Neutrophil (primary cell): ENCODE measurements at regions not wholly inside any gene's neighbourhood (a gene's known extent, or its start where the extent isn't known, plus 50 kb on each side); places are given as distances from the start of the nearest gene placed in this dataset.

Experiments
- H3K27ac ChIP-seq: fragments of 200-600 bp; sonication (generic); 2 replicates; pipeline ENCODE4 v1.5.1; 2016; ENCODE audit warnings: mild to moderate bottlenecking, moderate library complexity
- H3K27me3 ChIP-seq: fragments of 200-600 bp; sonication (generic); 2 replicates; pipeline ENCODE4 v1.6.0; 2016; ENCODE audit warnings: mild to moderate bottlenecking
- H3K36me3 ChIP-seq: fragments of 200-600 bp; sonication (generic); 2 replicates; pipeline ENCODE4 v1.5.1; 2017
- H3K4me1 ChIP-seq, 2 experiments: fragments of 200-600 bp in 1 of 2; sonication (generic) in 1 of 2; 1 replicate in 1 of 2; 2 replicates in 1 of 2; pipeline versions ENCODE4 v1.5.1 to v1.6.1; 2013 to 2016; ENCODE audit warnings: low read depth in 1 of 2, low read length in 1 of 2, mild to moderate bottlenecking in 1 of 2, moderate library complexity in 1 of 2; ENCODE audit not compliant: control insufficient read depth in 1 of 2, insufficient read depth in 1 of 2
- H3K4me3 ChIP-seq, 2 experiments: fragments of 200-600 bp in 1 of 2; sonication (generic) in 1 of 2; 1 replicate in 1 of 2; 2 replicates in 1 of 2; pipeline ENCODE4 v1.5.1; 2013 to 2016; ENCODE audit warnings: low read depth in 1 of 2, low read length in 1 of 2, mild to moderate bottlenecking in 1 of 2, moderate library complexity in 1 of 2
- H3K9me3 ChIP-seq: fragments of 200-600 bp; sonication (generic); 2 replicates; pipeline ENCODE4 v1.5.1; 2016
- TF ChIP-seq, protein P1 (sequence below): fragments of 200-600 bp; sonication (generic); IDR thresholded peaks from 2 replicates; pipeline ENCODE4 v1.5.1; 2016; ENCODE audit warnings: antibody characterized with exemption

DNA sequence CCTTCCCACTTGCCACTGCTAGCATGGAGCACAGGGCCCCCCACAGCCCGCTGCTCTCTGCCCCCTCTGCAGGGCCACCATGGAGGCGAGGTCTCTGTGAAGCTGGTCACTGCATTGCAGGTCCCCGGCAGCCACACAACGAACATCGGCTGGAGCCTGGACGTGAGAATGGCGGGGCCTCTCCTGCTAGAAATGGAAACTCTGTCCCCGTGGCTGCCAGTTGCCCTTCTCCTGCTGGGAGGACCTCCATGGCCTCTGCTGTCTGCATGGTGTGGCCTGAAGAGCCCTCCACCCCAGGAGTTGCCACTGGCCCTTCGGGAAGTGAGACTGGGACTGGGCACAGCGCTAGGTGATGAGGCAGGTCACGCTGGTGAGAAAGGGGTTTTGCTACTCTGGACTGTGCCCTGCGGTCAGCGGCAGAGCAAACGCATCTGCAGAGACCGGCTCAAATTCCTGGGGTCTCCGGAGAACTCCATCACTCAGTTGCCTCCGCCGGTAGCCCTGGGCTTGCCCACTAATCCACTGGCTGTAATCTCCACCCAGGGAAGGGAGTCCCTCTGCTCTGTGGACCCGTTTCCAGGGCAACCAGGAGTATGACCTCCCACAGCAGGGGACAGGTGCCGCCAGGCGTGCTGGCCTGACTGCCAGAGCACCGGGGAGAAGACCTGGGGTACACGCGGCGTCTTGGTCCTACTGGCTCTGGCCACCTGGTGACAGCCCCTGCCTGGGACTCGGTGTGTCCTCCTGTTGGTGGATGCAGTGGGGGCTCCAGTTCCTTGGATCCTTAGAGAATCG, 806.3 kb downstream of the BRD1 start:
- Histone ChIP-seq H3K27me3 (no peaks in the 10 kb centered on the region), H3K9me3 (no peaks in the 10 kb centered on the region), H3K36me3 (no peaks in the 10 kb centered on the region), H3K4me1 (no peaks in the 10 kb centered on the region), H3K27ac (no peak overlapping the region), H3K4me3 (no peak overlapping the region)
- TF ChIP-seq, protein P1, sequence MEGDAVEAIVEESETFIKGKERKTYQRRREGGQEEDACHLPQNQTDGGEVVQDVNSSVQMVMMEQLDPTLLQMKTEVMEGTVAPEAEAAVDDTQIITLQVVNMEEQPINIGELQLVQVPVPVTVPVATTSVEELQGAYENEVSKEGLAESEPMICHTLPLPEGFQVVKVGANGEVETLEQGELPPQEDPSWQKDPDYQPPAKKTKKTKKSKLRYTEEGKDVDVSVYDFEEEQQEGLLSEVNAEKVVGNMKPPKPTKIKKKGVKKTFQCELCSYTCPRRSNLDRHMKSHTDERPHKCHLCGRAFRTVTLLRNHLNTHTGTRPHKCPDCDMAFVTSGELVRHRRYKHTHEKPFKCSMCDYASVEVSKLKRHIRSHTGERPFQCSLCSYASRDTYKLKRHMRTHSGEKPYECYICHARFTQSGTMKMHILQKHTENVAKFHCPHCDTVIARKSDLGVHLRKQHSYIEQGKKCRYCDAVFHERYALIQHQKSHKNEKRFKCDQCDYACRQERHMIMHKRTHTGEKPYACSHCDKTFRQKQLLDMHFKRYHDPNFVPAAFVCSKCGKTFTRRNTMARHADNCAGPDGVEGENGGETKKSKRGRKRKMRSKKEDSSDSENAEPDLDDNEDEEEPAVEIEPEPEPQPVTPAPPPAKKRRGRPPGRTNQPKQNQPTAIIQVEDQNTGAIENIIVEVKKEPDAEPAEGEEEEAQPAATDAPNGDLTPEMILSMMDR = no peak

DNA sequence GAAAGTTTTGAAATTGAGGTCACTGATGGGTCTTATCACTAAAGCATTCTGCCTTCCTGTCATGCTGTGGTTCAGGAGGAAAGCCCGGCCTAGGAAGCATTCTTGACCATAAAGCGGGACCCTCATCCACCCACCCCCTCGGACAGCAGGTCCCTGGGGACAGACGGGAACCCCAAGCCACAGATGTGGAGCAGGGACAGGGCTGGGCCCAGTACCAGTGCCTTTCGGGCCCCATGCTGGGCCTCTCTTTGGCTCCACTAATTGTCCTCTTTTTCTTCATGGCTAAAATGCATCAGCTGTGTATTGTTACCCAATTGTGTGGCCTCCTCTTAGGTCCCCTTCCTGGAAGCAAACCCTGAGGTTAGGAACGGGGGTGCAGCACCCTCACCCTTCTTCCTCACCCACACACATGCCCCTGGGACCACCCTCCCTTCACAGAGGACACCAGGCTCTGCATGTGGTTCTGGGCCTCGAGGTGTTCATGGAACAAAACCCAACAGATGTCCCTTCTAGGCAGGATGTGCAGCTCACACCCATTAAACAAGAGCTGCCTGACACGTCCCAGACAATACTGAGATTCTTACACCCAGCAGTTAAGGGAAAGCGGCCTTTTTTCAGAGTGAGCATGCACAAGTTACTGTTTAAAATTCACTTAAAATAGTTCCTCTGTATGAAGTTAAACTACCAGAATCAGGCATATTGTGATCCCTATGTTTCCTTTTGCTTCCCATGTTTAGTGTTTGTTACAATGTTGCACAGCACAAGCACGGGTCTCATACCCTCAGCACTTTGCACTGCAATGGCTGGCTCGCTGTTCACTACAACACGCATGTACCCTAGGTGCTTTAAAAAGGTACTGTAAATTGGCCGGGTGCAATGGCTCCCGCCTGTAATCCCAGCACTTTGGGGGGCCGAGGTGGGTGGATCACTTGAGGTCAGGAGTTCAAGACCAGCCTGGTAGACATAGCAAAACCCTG, 807.6 kb downstream of the BRD1 start:
- no peaks in the 10 kb centered on the region for H3K9me3 ChIP-seq
- H3K27me3 ChIP-seq = no peaks in the 10 kb centered on the region
- TF ChIP-seq, protein P1 = no peak
- no peak overlapping the region for H3K27ac ChIP-seq
- H3K4me3 ChIP-seq = no peak overlapping the region
- H3K36me3 ChIP-seq = no peaks in the 10 kb centered on the region
- no peaks in the 10 kb centered on the region for H3K4me1 ChIP-seq

DNA sequence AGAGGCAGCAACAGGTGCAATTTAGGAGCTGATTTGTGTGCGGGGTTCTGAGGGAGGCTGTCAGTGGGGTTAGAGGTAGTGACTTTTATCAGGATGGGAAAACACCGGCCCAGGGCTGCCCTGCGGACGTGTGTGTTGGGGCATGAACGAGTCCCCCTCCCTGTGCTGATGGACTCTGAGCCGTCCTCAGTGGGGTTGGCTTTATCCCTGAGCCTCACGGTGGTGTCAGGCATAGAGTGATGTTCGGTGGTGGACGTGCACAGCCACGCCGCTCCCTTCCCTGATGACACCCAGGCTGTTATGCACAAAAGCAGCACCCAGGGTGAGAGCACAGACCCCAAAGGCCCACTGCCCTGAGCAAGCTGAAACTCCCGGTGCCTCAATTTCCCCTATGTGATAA, 809.1 kb downstream of the BRD1 start:
- Histone ChIP-seq H3K27ac (no peak overlapping the region), H3K4me1 (no peaks in the 10 kb centered on the region), H3K27me3 (no peaks in the 10 kb centered on the region), H3K36me3 (no peaks in the 10 kb centered on the region), H3K9me3 (no peaks in the 10 kb centered on the region), H3K4me3 (no peak overlapping the region)
- TF ChIP-seq, protein P1 = no peak

DNA sequence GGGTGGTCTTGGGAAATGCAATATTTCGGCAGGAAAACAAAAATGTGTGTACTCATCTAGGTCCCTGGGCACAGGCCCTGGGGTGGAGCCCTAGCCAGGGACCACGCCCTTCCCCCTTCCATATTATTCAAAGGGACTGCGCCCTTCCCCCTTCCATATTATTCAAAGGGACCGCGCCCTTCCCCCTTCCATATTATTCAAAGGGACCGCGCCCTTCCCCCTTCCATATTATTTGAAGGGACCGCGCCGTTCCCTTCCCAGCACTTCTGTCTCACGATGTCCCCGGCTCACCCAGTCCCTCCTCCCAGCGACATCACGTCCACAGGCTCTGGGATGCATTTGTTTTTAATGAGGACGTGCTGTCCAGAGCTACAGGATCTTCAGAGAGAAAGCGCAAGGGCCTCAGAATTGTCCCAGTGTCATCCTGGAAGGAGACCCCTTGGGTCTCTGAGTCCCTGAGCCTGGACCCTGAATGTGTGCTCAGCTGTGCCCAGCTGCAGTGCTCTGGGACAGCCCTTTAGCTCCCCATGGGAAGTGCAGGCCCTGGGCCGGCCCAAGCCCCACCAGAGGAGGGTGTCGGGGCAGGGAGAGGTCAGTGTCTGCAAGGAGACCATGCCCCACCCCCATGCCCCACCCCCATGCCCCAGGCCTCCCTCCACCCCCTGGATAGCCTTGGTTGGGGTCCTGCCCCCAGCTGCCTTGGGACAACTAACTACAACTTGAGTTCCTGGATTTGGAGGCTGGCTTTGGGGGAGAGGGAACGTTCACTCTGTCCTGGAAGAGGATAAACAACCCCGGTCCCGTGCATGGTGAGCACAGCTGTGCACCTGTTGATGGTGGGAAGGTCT, 810.0 kb downstream of the BRD1 start:
- H3K9me3 ChIP-seq = no peaks in the 10 kb centered on the region

More for the DNA sequence above, 810.0 kb downstream of the BRD1 start:
- TF ChIP-seq, protein P1 = no peak
- Histone ChIP-seq H3K27ac (no peak overlapping the region), H3K36me3 (no peaks in the 10 kb centered on the region), H3K27me3 (no peaks in the 10 kb centered on the region), H3K4me3 (no peak overlapping the region), H3K4me1 (no peaks in the 10 kb centered on the region)
